Body of pancreas (tissue), 4 donors: ENCODE measurements at regions not wholly inside any gene's neighbourhood (a gene's known extent, or its start where the extent isn't known, plus 50 kb on each side); places are given as distances from the start of the nearest gene placed in this dataset.

ENCODE experiments used
- POLR2A ChIP-seq, 3 donors: fragments of 450-650 bp; IDR thresholded peaks; one replicate each; pipeline ENCODE4 v1.6.1; 2016; ENCODE audit warnings: antibody characterized with exemption in 3 of 3, mild to moderate bottlenecking in 2 of 3
- TF ChIP-seq, protein P1 (sequence below), 7 experiments: fragments of 450-650 bp in 4 of 7; fragments of 200-600 bp in 3 of 7; sonication (generic) in 3 of 7; IDR thresholded peaks; one replicate each; pipeline ENCODE4 v1.5.1; 2016 to 2019; ENCODE audit warnings: antibody characterized with exemption in 7 of 7

DNA sequence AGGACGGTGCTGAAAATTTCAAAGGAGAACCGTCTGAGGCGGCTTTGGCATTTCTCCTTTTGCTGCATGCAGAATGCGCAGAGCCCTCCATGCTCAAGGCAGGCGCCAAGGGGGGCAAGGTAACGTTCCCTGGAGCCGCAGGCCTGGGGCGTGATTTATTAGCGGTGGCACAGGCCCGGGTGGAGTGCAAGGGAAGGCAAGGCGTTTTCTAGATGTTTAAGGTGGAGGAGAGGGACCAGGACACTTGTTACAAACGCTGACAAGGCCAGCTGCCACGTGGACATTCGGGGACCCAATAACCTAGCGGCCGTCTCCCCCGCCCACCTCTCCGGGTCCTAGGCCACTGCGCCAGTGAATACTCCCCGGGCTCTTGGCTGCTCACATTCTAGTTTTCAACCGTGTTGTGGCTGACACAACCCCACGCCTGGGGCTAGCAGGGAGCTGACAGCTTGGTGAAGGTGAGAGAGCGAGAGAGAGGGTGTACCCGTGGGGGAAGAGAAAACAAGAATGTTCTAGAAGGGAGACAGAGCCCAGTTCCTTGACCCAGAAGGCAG is 250.1 kb downstream of the C16orf95 start:
- TF ChIP-seq, protein P1, sequence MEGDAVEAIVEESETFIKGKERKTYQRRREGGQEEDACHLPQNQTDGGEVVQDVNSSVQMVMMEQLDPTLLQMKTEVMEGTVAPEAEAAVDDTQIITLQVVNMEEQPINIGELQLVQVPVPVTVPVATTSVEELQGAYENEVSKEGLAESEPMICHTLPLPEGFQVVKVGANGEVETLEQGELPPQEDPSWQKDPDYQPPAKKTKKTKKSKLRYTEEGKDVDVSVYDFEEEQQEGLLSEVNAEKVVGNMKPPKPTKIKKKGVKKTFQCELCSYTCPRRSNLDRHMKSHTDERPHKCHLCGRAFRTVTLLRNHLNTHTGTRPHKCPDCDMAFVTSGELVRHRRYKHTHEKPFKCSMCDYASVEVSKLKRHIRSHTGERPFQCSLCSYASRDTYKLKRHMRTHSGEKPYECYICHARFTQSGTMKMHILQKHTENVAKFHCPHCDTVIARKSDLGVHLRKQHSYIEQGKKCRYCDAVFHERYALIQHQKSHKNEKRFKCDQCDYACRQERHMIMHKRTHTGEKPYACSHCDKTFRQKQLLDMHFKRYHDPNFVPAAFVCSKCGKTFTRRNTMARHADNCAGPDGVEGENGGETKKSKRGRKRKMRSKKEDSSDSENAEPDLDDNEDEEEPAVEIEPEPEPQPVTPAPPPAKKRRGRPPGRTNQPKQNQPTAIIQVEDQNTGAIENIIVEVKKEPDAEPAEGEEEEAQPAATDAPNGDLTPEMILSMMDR (IDR thresholded peaks at IDR 0.05) = no peak
- TF ChIP-seq POLR2A (IDR thresholded peaks at IDR 0.05) = no peak
